HepG2 (cell line): ENCODE measurements at regions not wholly inside any gene's neighbourhood (a gene's known extent, or its start where the extent isn't known, plus 50 kb on each side); places are given as distances from the start of the nearest gene placed in this dataset.

Experiments used
- ATAC-seq: fragments of 200-7000 bp; cut with Tn5 transposase; 3 replicates; pipeline ENCODE4 v1.9.1; 2020; ENCODE audit warnings: mild to moderate bottlenecking, moderate library complexity
- BruUV-seq: library from RNA; stranded (reverse); fragments of 400-500 nt; replicated peaks from 2 replicates; lab custom pipeline; 2021; lab: Mats Ljungman, UMichigan
- CTCF ChIA-PET: fragments of 300-600 bp; formaldehyde crosslinking; extraction: SDS; loops from one replicate; lab custom pipeline; 2021; ENCODE audit warnings: low total read pairs, inconsistent platforms, low intra/inter-chr PET ratio; lab: Yijun Ruan, JAX
- POLR2A ChIA-PET: fragments of 350-600 bp; sonication (Branson Sonifier 250); formaldehyde crosslinking; loops from one replicate; lab custom pipeline; 2020; ENCODE audit warnings: antibody characterized with exemption, inconsistent platforms; lab: Yijun Ruan, JAX
- DNase-seq: peaks from one replicate; pipeline ENCODE4 v3.0.0-alpha.2; 2015; ENCODE audit warnings: low spot score
- FAIRE-seq: peaks from 3 replicates; lab custom pipeline; 2011; peaks lifted over from hg19 to GRCh38; lab: Jason Lieb, UNC
- H2AFZ ChIP-seq: one replicate; pipeline ENCODE4 v1.6.1; 2011; ENCODE audit warnings: low read length, inconsistent platforms
- H3K27ac ChIP-seq: fragments of 300-600 bp; 3 replicates; pipeline ENCODE4 v1.8.0; 2011; ENCODE audit warnings: mixed run types, mild to moderate bottlenecking, mixed read lengths, low read length, inconsistent platforms; ENCODE audit not compliant: insufficient read depth; ENCODE audit errors: extremely low read length
- H3K27me3 ChIP-seq, 2 experiments: fragments of 200-600 bp in 1 of 2; 2 replicates in 1 of 2; 3 replicates in 1 of 2; pipeline versions ENCODE4 v1.6.0 to v1.8.0; 2011; ENCODE audit warnings: low read length in 2 of 2, mild to moderate bottlenecking in 2 of 2, moderate library complexity in 2 of 2, inconsistent platforms in 1 of 2; ENCODE audit not compliant: insufficient read depth in 2 of 2, control insufficient read depth in 1 of 2
- H3K36me3 ChIP-seq, 2 experiments: fragments of 200-600 bp in 1 of 2; replicated peaks in 1 of 2; 2 replicates in 1 of 2; 3 replicates in 1 of 2; pipeline versions ENCODE4 v1.5.1 to v1.8.0; 2011; ENCODE audit warnings: low read length in 2 of 2, inconsistent platforms in 1 of 2; ENCODE audit not compliant: insufficient read depth in 2 of 2, control insufficient read depth in 1 of 2
- H3K4me1 ChIP-seq: 2 replicates; pipeline ENCODE4 v1.5.1; 2012; ENCODE audit warnings: low read length, inconsistent platforms; ENCODE audit not compliant: insufficient read depth
- H3K4me2 ChIP-seq: 2 replicates; pipeline ENCODE4 v1.6.0; 2011; ENCODE audit warnings: low read depth, low read length, inconsistent platforms
- H3K4me3 ChIP-seq, 3 experiments: fragments of 200-600 bp in 1 of 3; sonication (generic), shearing (Covaris generic) in 1 of 3; replicated peaks in 1 of 3; 2 replicates each; pipeline ENCODE4 v1.5.1; 2011 to 2016; ENCODE audit warnings: low read length in 3 of 3, inconsistent platforms in 2 of 3, low read depth in 2 of 3, mild to moderate bottlenecking in 2 of 3, control low read depth in 1 of 3, mixed read lengths in 1 of 3; ENCODE audit not compliant: insufficient read depth in 1 of 3
- H3K79me2 ChIP-seq: one replicate; pipeline ENCODE4 v1.6.1; 2011; ENCODE audit warnings: low read length, inconsistent platforms; ENCODE audit not compliant: insufficient read depth
- H3K9ac ChIP-seq: 2 replicates; pipeline ENCODE4 v1.6.0; 2011; ENCODE audit warnings: mild to moderate bottlenecking, low read depth, low read length, inconsistent platforms; ENCODE audit not compliant: insufficient read depth
- H3K9me3 ChIP-seq: 2 replicates; pipeline ENCODE4 v1.5.1; 2012; ENCODE audit warnings: mild to moderate bottlenecking, low read length
- H4K20me1 ChIP-seq: 2 replicates; pipeline ENCODE4 v1.6.0; 2011; ENCODE audit warnings: inconsistent platforms, mild to moderate bottlenecking, low read length, moderate library complexity; ENCODE audit not compliant: insufficient read depth
- CREM ChIP-seq, 2 experiments: sonication (generic) in 1 of 2; formaldehyde crosslinking in 1 of 2; IDR thresholded peaks; 2 replicates each; pipeline versions ENCODE4 v1.4.0 to v1.6.1; 2016 to 2020; ENCODE audit warnings: antibody characterized with exemption in 1 of 2, mild to moderate bottlenecking in 1 of 2, missing genetic modification reagents in 1 of 2
- KDM1A ChIP-seq: IDR thresholded peaks from 2 replicates; pipeline ENCODE4 v1.6.1; 2016; ENCODE audit warnings: missing compliant biosample characterization
- RBM39 ChIP-seq: fragments of 200-400 bp; formaldehyde crosslinking; IDR thresholded peaks from one replicate; pipeline ENCODE4 v1.6.1; 2018; ENCODE audit warnings: antibody characterized with exemption, mild to moderate bottlenecking, low read depth, low read length; ENCODE audit not compliant: poor library complexity, severe bottlenecking
- ZBED4 ChIP-seq: sonication (generic); formaldehyde crosslinking; IDR thresholded peaks from 2 replicates; pipeline ENCODE4 v1.4.0; 2020; ENCODE audit warnings: missing genetic modification reagents, borderline replicate concordance
- WGBS: methylation state at CpG from one replicate; pipeline ENCODE4 v1.1.6; 2017; ENCODE audit warnings: low lambda C conversion rate; 5-methylcytosine and 5-hydroxymethylcytosine counted together
- in situ Hi-C: cut with HindIII; loops from 2 replicates; pipeline ENCODE4 v1.10.0; 2017; ENCODE audit warnings: low pct_unique_long_range_greater_than_20kb; ENCODE audit not compliant: extremely low pct_ligation_motif_present
- intact Hi-C: fragments of 100-400 bp; cut with micrococcal nuclease; formaldehyde crosslinking; loops from one replicate; pipeline ENCODE4 v1.10.0; 2022; ENCODE audit not compliant: unreplicated experiment

- TF ChIP-seq RBM39 (no peak), CREM (IDR thresholded peaks at IDR 0.05) (no peak), CREM (CRISPR knock-in tag; IDR thresholded peaks at IDR 0.05) (no peak), ZBED4 (no peak)
Measured at GRCh38 chr3:147807776-147808175, 398.6 kb downstream of the ZIC1 start (continued).

GRCh38 chr3:147809206-147809605 lies 400.0 kb downstream of the ZIC1 start:
- FAIRE-seq (no peak), DNase-seq (no peak), ATAC-seq (no peak)
- Histone ChIP-seq H3K4me2 (no peak overlapping the region), H4K20me1 (no peaks in the 10 kb centered on the region), H3K27ac (no peak overlapping the region), H2AFZ (no peak overlapping the region), H3K9ac (no peak overlapping the region), H3K27me3 (no peaks in the 10 kb centered on the region), H3K9me3 (no peaks in the 10 kb centered on the region), H3K4me1 (no peaks in the 10 kb centered on the region), H3K4me3 (no peak overlapping the region), H3K79me2 (no peaks in the 10 kb centered on the region), H3K36me3 (no peaks in the 10 kb centered on the region)
- POLR2A ChIA-PET, result no interaction called here
- in situ Hi-C loops (no loop called here), intact Hi-C loops (no loop called here)
- CTCF ChIA-PET, result no interaction called here
- WGBS, result 4% methylated on average over 1 of the region's 1 CpG
- no peak for TF ChIP-seq KDM1A (CRISPR knock-in tag)
- no TSS peak for BruUV-seq
